Lower leg skin (tissue), 3 donors: ENCODE measurements at regions not wholly inside any gene's neighbourhood (a gene's known extent, or its start where the extent isn't known, plus 50 kb on each side); places are given as distances from the start of the nearest gene placed in this dataset.

Source experiments
- POLR2A ChIP-seq, 2 donors: fragments of 450-650 bp; IDR thresholded peaks; one replicate each; pipeline ENCODE4 v1.6.1; 2016 to 2017; ENCODE audit warnings: antibody characterized with exemption in 2 of 2, mild to moderate bottlenecking in 1 of 2, moderate library complexity in 1 of 2
- TF ChIP-seq, protein P1 (sequence below), 3 donors: fragments of 450-650 bp; IDR thresholded peaks; one replicate each; pipeline ENCODE4 v1.5.1; 2016; ENCODE audit warnings: antibody characterized with exemption in 3 of 3, mild to moderate bottlenecking in 3 of 3, moderate library complexity in 2 of 3

DNA sequence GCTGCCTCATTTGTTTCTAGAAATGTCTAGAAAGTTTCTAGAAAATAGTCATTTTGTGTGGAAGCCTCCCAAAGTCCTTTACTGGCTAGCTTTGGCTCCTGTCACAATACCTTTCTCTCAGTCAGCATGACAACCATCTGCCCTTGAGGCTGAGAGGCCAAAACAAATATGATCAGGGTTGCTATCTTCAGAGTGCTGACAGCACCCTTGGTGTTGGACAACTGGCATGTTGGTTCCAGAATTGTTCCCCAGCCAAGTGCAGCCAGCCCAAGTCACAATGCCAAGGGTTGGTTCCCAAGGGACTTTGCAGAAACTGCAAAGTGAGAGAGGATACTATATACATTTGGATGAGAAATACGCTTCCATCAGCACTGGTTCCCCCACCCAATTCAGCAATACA is 140.9 kb upstream of the GAS1 start:
- TF ChIP-seq, protein P1, sequence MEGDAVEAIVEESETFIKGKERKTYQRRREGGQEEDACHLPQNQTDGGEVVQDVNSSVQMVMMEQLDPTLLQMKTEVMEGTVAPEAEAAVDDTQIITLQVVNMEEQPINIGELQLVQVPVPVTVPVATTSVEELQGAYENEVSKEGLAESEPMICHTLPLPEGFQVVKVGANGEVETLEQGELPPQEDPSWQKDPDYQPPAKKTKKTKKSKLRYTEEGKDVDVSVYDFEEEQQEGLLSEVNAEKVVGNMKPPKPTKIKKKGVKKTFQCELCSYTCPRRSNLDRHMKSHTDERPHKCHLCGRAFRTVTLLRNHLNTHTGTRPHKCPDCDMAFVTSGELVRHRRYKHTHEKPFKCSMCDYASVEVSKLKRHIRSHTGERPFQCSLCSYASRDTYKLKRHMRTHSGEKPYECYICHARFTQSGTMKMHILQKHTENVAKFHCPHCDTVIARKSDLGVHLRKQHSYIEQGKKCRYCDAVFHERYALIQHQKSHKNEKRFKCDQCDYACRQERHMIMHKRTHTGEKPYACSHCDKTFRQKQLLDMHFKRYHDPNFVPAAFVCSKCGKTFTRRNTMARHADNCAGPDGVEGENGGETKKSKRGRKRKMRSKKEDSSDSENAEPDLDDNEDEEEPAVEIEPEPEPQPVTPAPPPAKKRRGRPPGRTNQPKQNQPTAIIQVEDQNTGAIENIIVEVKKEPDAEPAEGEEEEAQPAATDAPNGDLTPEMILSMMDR (IDR thresholded peaks at IDR 0.05), result no peak
- no peak for TF ChIP-seq POLR2A (IDR thresholded peaks at IDR 0.05)
